IMR-90 (cell line): ENCODE measurements at regions not wholly inside any gene's neighbourhood (a gene's known extent, or its start where the extent isn't known, plus 50 kb on each side); places are given as distances from the start of the nearest gene placed in this dataset.

Source experiments
- ATAC-seq: fragments of 200-7000 bp; cut with Tn5 transposase; 2 replicates; pipeline ENCODE4 v1.9.1; 2020; ENCODE audit warnings: low read depth, mild to moderate bottlenecking, moderate library complexity
- BruUV-seq: library from RNA; stranded (reverse); fragments of 400-500 nt; replicated peaks from 2 replicates; lab custom pipeline; 2021; lab: Mats Ljungman, UMichigan
- CTCF ChIA-PET: fragments of 300-600 bp; formaldehyde crosslinking; extraction: SDS; loops from one replicate; lab custom pipeline; 2021; ENCODE audit warnings: antibody characterized with exemption; lab: Yijun Ruan, JAX
- POLR2A ChIA-PET: fragments of 300-600 bp; sonication (Branson Sonifier 250); formaldehyde crosslinking; loops from one replicate; lab custom pipeline; 2022; ENCODE audit warnings: antibody characterized with exemption; ENCODE audit not compliant: unreplicated experiment; lab: Charles Lee
- DNase-seq: peaks from one replicate; pipeline ENCODE4 v3.0.0; 2013
- H2AFZ ChIP-seq: replicated peaks from 2 replicates; pipeline ENCODE3; 2013; ENCODE audit warnings: low read length, mild to moderate bottlenecking; ENCODE audit not compliant: poor library complexity
- H2AK5ac ChIP-seq: 2 replicates; pipeline ENCODE4 v1.6.1; 2013; ENCODE audit warnings: low read depth, low read length, inconsistent platforms
- H2AK9ac ChIP-seq: replicated peaks from 2 replicates; pipeline ENCODE3; 2013; ENCODE audit warnings: mild to moderate bottlenecking, low read depth, low read length, moderate library complexity; ENCODE audit not compliant: poor library complexity
- H2BK120ac ChIP-seq: 2 replicates; pipeline ENCODE4 v1.6.1; 2013; ENCODE audit warnings: low read depth, low read length, inconsistent platforms
- H2BK15ac ChIP-seq: 3 replicates; pipeline ENCODE4 v1.6.1; 2013; ENCODE audit warnings: low read depth, low read length, inconsistent platforms
- H2BK20ac ChIP-seq: 2 replicates; pipeline ENCODE4 v1.6.1; 2013; ENCODE audit warnings: low read depth, mild to moderate bottlenecking, inconsistent platforms, low read length, moderate library complexity
- H2BK5ac ChIP-seq: 2 replicates; pipeline ENCODE4 v1.6.1; 2013; ENCODE audit warnings: mild to moderate bottlenecking, low read depth, low read length, inconsistent platforms; ENCODE audit not compliant: poor library complexity, severe bottlenecking
- H3K14ac ChIP-seq: replicated peaks from 2 replicates; pipeline ENCODE4 v1.6.1; 2013; ENCODE audit warnings: low read depth, low read length, inconsistent platforms
- H3K18ac ChIP-seq: 2 replicates; pipeline ENCODE4 v1.6.1; 2013; ENCODE audit warnings: low read depth, low read length, control low read depth
- H3K23ac ChIP-seq: 2 replicates; pipeline ENCODE4 v1.6.1; 2013; ENCODE audit warnings: low read depth, low read length, inconsistent platforms
- H3K27ac ChIP-seq: 2 replicates; pipeline ENCODE4 v1.5.1; 2013; ENCODE audit warnings: mild to moderate bottlenecking, control low read depth, low read length; ENCODE audit not compliant: insufficient read depth
- H3K27me3 ChIP-seq: 2 replicates; pipeline ENCODE4 v1.6.1; 2013; ENCODE audit warnings: low read length; ENCODE audit not compliant: control insufficient read depth, insufficient read depth
- H3K36me3 ChIP-seq: 2 replicates; pipeline ENCODE4 v1.6.1; 2013; ENCODE audit warnings: low read length, mixed read lengths; ENCODE audit not compliant: control insufficient read depth, insufficient read depth
- H3K4ac ChIP-seq: 2 replicates; pipeline ENCODE4 v1.6.1; 2013; ENCODE audit warnings: low read depth, low read length, inconsistent platforms
- H3K4me1 ChIP-seq: 2 replicates; pipeline ENCODE4 v1.6.1; 2013; ENCODE audit warnings: low read length, mixed read lengths; ENCODE audit not compliant: control insufficient read depth, insufficient read depth
- H3K4me2 ChIP-seq: 2 replicates; pipeline ENCODE4 v1.6.1; 2013; ENCODE audit warnings: low read depth, mild to moderate bottlenecking, control low read depth, low read length, moderate library complexity
- H3K4me3 ChIP-seq: 2 replicates; pipeline ENCODE4 v1.5.1; 2013; ENCODE audit warnings: low read depth, mild to moderate bottlenecking, control low read depth, low read length, moderate library complexity; ENCODE audit not compliant: insufficient read depth
- H3K56ac ChIP-seq: 2 replicates; pipeline ENCODE4 v1.6.1; 2013; ENCODE audit warnings: low read length, inconsistent platforms; ENCODE audit not compliant: insufficient read depth; ENCODE audit errors: extremely low read depth
- H3K79me1 ChIP-seq, 2 experiments: 2 replicates each; pipeline ENCODE4 v1.6.1; 2013; ENCODE audit warnings: low read length in 2 of 2, inconsistent platforms in 1 of 2, low read depth in 1 of 2
- H3K9ac ChIP-seq: 2 replicates; pipeline ENCODE4 v1.6.1; 2013; ENCODE audit warnings: low read depth, low read length, control low read depth
- H3K9me1 ChIP-seq: 2 replicates; pipeline ENCODE4 v1.6.1; 2013; ENCODE audit warnings: low read length, inconsistent platforms; ENCODE audit not compliant: insufficient read depth
- H3K9me3 ChIP-seq: 2 replicates; pipeline ENCODE4 v1.6.1; 2013; ENCODE audit warnings: low read length; ENCODE audit not compliant: control insufficient read depth, insufficient read depth
- H4K20me1 ChIP-seq: 2 replicates; pipeline ENCODE4 v1.6.1; 2013; ENCODE audit warnings: low read length, inconsistent platforms; ENCODE audit not compliant: insufficient read depth
- H4K5ac ChIP-seq: 2 replicates; pipeline ENCODE4 v1.6.1; 2013; ENCODE audit warnings: mild to moderate bottlenecking, low read depth, low read length, control low read depth
- H4K8ac ChIP-seq, 2 experiments: 2 replicates each; pipeline ENCODE4 v1.6.1; 2013; ENCODE audit warnings: low read depth in 2 of 2, low read length in 2 of 2, control low read depth in 1 of 2, inconsistent platforms in 1 of 2
- H4K91ac ChIP-seq: 2 replicates; pipeline ENCODE4 v1.6.1; 2013; ENCODE audit warnings: low read depth, low read length, inconsistent platforms; ENCODE audit not compliant: insufficient read depth
- BHLHE40 ChIP-seq: fragments of 150-350 bp; IDR thresholded peaks from 2 replicates; pipeline ENCODE4 v1.6.1; 2016; ENCODE audit warnings: mild to moderate bottlenecking, low read depth, low read length
- CEBPB ChIP-seq: IDR thresholded peaks from 2 replicates; pipeline ENCODE4 v1.6.1; 2012; ENCODE audit warnings: low read depth, low read length, improper control_type of control experiment
- CHD1 ChIP-seq: IDR thresholded peaks from 2 replicates; pipeline ENCODE4 v1.6.1; 2012; ENCODE audit warnings: low read depth, low read length, improper control_type of control experiment
- FOS ChIP-seq: fragments of 150-350 bp; IDR thresholded peaks from 2 replicates; pipeline ENCODE4 v1.6.1; 2016; ENCODE audit warnings: low read depth, low read length
- MAFK ChIP-seq: IDR thresholded peaks from 2 replicates; pipeline ENCODE4 v1.6.1; 2012; ENCODE audit warnings: low read depth, low read length, improper control_type of control experiment
- MAZ ChIP-seq: IDR thresholded peaks from 2 replicates; pipeline ENCODE4 v1.6.1; 2012; ENCODE audit warnings: low read depth, mild to moderate bottlenecking, low read length, improper control_type of control experiment, moderate library complexity, borderline replicate concordance
- MXI1 ChIP-seq: IDR thresholded peaks from 2 replicates; pipeline ENCODE4 v1.6.1; 2012; ENCODE audit warnings: low read depth, mild to moderate bottlenecking, low read length, moderate library complexity, borderline replicate concordance
- POLR2A ChIP-seq: IDR thresholded peaks from 2 replicates; pipeline ENCODE4 v1.6.1; 2012; ENCODE audit warnings: mild to moderate bottlenecking, low read depth, low read length
- RAD21 ChIP-seq: IDR thresholded peaks from 2 replicates; pipeline ENCODE4 v1.6.1; 2012; ENCODE audit warnings: low read length, improper control_type of control experiment
- WGBS, 2 experiments: methylation state at CpG; one replicate each; pipeline versions ENCODE4 v1.1.5 to v1.1.7; 2013; ENCODE audit warnings: missing lambda C conversion rate in 2 of 2; ENCODE audit not compliant: insufficient read length in 1 of 2; ENCODE audit errors: extremely low coverage in 2 of 2; 5-methylcytosine and 5-hydroxymethylcytosine counted together
- dilution Hi-C: fragments of 300-500 bp; cut with HindIII; formaldehyde crosslinking; loops from one replicate; pipeline ENCODE4 v1.14.3; 2018; ENCODE audit warnings: low sequenced_read_pairs; ENCODE audit not compliant: unreplicated experiment
- in situ Hi-C: fragments of 300-500 bp; cut with MboI; formaldehyde crosslinking; loops from 3 replicates; pipeline ENCODE4 v1.14.3; 2019; ENCODE audit warnings: low sequenced_read_pairs, inconsistent platforms, mixed read lengths
- intact Hi-C: fragments of 100-400 bp; cut with micrococcal nuclease; formaldehyde crosslinking; loops from 2 replicates; pipeline ENCODE4 v1.10.0; 2022
- TF ChIP-seq, protein P1 (sequence below): conservative IDR thresholded peaks from 2 replicates; pipeline ENCODE4 v1.5.1; 2012; ENCODE audit warnings: mild to moderate bottlenecking, low read depth, low read length, improper control_type of control experiment
- TF ChIP-seq, protein P2 (sequence below): fragments of 150-350 bp; IDR thresholded peaks from 2 replicates; pipeline ENCODE4 v1.6.1; 2017; ENCODE audit warnings: mild to moderate bottlenecking, antibody characterized with exemption, low read length, low read depth
- TF ChIP-seq, protein P3 (sequence below): fragments of 150-350 bp; IDR thresholded peaks from 2 replicates; pipeline ENCODE4 v1.6.1; 2016; ENCODE audit warnings: low read depth, mild to moderate bottlenecking, low read length, moderate library complexity, borderline replicate concordance

DNA sequence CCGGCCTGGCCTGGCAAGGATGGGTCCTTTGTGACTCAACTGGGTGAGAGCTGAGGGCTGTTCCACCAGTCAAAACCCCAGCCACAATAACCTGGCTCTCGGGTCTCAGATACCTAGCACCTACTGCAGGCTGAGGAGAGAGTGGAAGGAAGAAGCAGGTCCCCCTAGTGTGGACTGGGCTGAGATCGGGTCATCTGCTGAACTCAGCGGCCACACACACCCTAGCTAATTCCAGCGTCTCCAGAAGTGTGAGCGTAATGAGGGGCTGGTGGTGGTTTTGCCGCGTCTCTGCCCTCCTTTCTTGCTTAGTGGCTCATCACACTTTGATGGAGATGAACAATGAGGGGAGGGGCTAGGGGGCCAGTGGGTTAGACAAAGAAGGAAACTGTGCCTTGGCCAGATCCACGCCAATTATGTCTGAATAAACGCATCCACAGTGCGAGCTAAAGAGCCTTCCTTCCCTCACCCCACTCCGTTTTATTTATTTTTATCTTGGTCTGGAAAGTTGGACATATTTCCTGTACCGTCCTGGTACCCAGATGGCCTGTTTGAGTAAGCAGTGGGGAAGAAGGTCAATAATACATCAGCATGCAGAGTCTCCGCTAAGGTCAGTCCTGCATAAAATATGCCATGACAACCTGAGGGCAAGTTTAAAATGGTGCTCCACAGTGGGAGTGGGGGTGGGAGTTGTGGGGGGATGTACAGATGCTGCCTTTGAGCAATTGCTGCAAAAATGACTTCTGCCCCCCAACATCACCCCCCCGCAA lies 370.0 kb downstream of the WDR72 start:
- ChIA-PET CTCF (no interaction called here), POLR2A (no interaction called here)
- no peaks in the 10 kb centered on the region for H4K20me1 ChIP-seq
- no peaks in the 10 kb centered on the region for H3K79me1 ChIP-seq
- no peaks in the 10 kb centered on the region for H3K36me3 ChIP-seq
- no peak overlapping the region for H4K8ac ChIP-seq
- intact Hi-C loops (no loop called here), dilution Hi-C loops (no loop called here), in situ Hi-C loops (no loop called here)
- no peak overlapping the region for H3K14ac ChIP-seq
- H2AK9ac ChIP-seq = no peak overlapping the region
- H3K4me1 ChIP-seq = no peaks in the 10 kb centered on the region
- H4K5ac ChIP-seq = no peak overlapping the region
- no peak overlapping the region for H2AK5ac ChIP-seq
- no peak overlapping the region for H2BK5ac ChIP-seq
- no peak overlapping the region for H2AFZ ChIP-seq
- H3K4ac ChIP-seq = no peak overlapping the region
- H3K27ac ChIP-seq = no peak overlapping the region
- no peaks in the 10 kb centered on the region for H3K27me3 ChIP-seq
- ATAC-seq (no peak), DNase-seq (no peak)
- no peaks in the 10 kb centered on the region for H3K9me1 ChIP-seq
- H3K4me2 ChIP-seq = no peak overlapping the region
- WGBS, 2 experiments = 60% methylated on average over 1 of the region's 15 CpGs; no CpG with 5 or more reads in 1 of the 2 experiments
- no peak overlapping the region for H2BK20ac ChIP-seq
- no peak overlapping the region for H3K4me3 ChIP-seq
- no peak overlapping the region for H3K56ac ChIP-seq
- no peak overlapping the region for H3K9ac ChIP-seq
- H3K23ac ChIP-seq = no peak overlapping the region
- peaks cover 23% of the 10 kb centered on the region for H3K9me3 ChIP-seq
- no peak for TF ChIP-seq POLR2A
- TF ChIP-seq MAZ = no peak
- no peak for TF ChIP-seq BHLHE40
- TF ChIP-seq, protein P1, sequence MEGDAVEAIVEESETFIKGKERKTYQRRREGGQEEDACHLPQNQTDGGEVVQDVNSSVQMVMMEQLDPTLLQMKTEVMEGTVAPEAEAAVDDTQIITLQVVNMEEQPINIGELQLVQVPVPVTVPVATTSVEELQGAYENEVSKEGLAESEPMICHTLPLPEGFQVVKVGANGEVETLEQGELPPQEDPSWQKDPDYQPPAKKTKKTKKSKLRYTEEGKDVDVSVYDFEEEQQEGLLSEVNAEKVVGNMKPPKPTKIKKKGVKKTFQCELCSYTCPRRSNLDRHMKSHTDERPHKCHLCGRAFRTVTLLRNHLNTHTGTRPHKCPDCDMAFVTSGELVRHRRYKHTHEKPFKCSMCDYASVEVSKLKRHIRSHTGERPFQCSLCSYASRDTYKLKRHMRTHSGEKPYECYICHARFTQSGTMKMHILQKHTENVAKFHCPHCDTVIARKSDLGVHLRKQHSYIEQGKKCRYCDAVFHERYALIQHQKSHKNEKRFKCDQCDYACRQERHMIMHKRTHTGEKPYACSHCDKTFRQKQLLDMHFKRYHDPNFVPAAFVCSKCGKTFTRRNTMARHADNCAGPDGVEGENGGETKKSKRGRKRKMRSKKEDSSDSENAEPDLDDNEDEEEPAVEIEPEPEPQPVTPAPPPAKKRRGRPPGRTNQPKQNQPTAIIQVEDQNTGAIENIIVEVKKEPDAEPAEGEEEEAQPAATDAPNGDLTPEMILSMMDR = no peak
- TF ChIP-seq, protein P2, sequence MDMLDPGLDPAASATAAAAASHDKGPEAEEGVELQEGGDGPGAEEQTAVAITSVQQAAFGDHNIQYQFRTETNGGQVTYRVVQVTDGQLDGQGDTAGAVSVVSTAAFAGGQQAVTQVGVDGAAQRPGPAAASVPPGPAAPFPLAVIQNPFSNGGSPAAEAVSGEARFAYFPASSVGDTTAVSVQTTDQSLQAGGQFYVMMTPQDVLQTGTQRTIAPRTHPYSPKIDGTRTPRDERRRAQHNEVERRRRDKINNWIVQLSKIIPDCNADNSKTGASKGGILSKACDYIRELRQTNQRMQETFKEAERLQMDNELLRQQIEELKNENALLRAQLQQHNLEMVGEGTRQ = no peak
- TF ChIP-seq CHD1 = no peak
- TF ChIP-seq MXI1 = no peak
- TF ChIP-seq FOS = no peak
- TF ChIP-seq, protein P3, sequence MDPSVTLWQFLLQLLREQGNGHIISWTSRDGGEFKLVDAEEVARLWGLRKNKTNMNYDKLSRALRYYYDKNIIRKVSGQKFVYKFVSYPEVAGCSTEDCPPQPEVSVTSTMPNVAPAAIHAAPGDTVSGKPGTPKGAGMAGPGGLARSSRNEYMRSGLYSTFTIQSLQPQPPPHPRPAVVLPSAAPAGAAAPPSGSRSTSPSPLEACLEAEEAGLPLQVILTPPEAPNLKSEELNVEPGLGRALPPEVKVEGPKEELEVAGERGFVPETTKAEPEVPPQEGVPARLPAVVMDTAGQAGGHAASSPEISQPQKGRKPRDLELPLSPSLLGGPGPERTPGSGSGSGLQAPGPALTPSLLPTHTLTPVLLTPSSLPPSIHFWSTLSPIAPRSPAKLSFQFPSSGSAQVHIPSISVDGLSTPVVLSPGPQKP = no peak
- TF ChIP-seq CEBPB = no peak
- no peak for TF ChIP-seq MAFK
- TF ChIP-seq RAD21 = no peak
- no peak overlapping the region for H4K91ac ChIP-seq
- no peak overlapping the region for H3K18ac ChIP-seq
- no peak overlapping the region for H2BK120ac ChIP-seq
- no TSS peak for BruUV-seq
- H2BK15ac ChIP-seq = no peak overlapping the region
